Activated CD4-positive, alpha-beta T cell treated with anti-CD3 and anti-CD28 coated beads for 36 hours (primary cell): ENCODE measurements at regions not wholly inside any gene's neighbourhood (a gene's known extent, or its start where the extent isn't known, plus 50 kb on each side); places are given as distances from the start of the nearest gene placed in this dataset.
"Not testable (repeated sequence)": the region's sequence is repeated elsewhere in the genome, so short reads cannot be mapped to it uniquely, and the experiment has no call there.

Source experiments
- ATAC-seq: fragments of 200-7000 bp; cut with Tn5 transposase; one replicate; pipeline ENCODE4 v1.10.0; 2021; ENCODE audit warnings: mild to moderate bottlenecking, moderate library complexity
- CTCF ChIA-PET: fragments of 350-600 bp; sonication (Branson Sonifier 250); formaldehyde crosslinking; loops from one replicate; lab custom pipeline; 2021; ENCODE audit warnings: antibody characterized with exemption; lab: Charles Lee
- POLR2A ChIA-PET: fragments of 350-600 bp; sonication (Branson Sonifier 250); formaldehyde crosslinking; loops from one replicate; lab custom pipeline; 2021; ENCODE audit warnings: antibody characterized with exemption, inconsistent platforms; lab: Charles Lee
- DNase-seq: peaks from one replicate; pipeline ENCODE4 v3.0.0-alpha.2; 2020
- H3K27ac Mint-ChIP-seq: one replicate; pipeline ENCODE4 v1.8.0; 2021; ENCODE audit warnings: mixed read lengths
- H3K27me3 Mint-ChIP-seq: one replicate; pipeline ENCODE4 v1.8.0; 2021; ENCODE audit warnings: mixed read lengths
- H3K36me3 Mint-ChIP-seq: one replicate; pipeline ENCODE4 v1.8.0; 2021; ENCODE audit warnings: low read depth, mixed read lengths
- H3K4me1 Mint-ChIP-seq: one replicate; pipeline ENCODE4 v1.8.0; 2021; ENCODE audit warnings: mixed read lengths
- H3K4me3 Mint-ChIP-seq: one replicate; pipeline ENCODE4 v1.8.0; 2021; ENCODE audit warnings: mild to moderate bottlenecking, moderate library complexity, mixed read lengths
- H3K9me3 Mint-ChIP-seq: one replicate; pipeline ENCODE4 v1.8.0; 2021; ENCODE audit warnings: low read depth, mixed read lengths
- intact Hi-C, 2 experiments: fragments of 100-400 bp; cut with DNase I in 1 of 2; cut with micrococcal nuclease in 1 of 2; formaldehyde crosslinking; loops; one replicate each; pipeline versions ENCODE4 v1.14.2 to v1.15.1; 2022 to 2024; cut with DNase I, micrococcal nuclease

- intact Hi-C loops, ATAC-seq, CTCF ChIA-PET, H3K4me3 Mint-ChIP-seq, POLR2A ChIA-PET, H3K27me3 Mint-ChIP-seq, DNase-seq, H3K27ac Mint-ChIP-seq, H3K4me1 Mint-ChIP-seq: not testable (repeated sequence)
- H3K36me3 Mint-ChIP-seq = peaks cover 13% of the 10 kb centered on the region
- peaks cover 20% of the 10 kb centered on the region for H3K9me3 Mint-ChIP-seq
Measured at GRCh38 chr1:66424530-66424929, 109.4 kb upstream of the SGIP1 start.

- peak; percentile 60 for ATAC-seq
- intact Hi-C loops = no loop called here
- Mint-ChIP-seq H3K36me3 (peaks cover 18% of the 10 kb centered on the region), H3K4me1 (peaks cover 7% of the 10 kb centered on the region), H3K9me3 (peaks cover 31% of the 10 kb centered on the region), H3K27me3 (no peaks in the 10 kb centered on the region), H3K27ac (peak overlapping the region; percentile 23), H3K4me3 (no peak overlapping the region)
- POLR2A ChIA-PET = no interaction called here
- CTCF ChIA-PET = interaction anchor here (0.7 to 3.0 kb wide), 3 partner anchors 10 to 88 kb away, joined by 3 to 13 read pairs (median 3); no protein-coding TSS in a partner anchor
- no peak for DNase-seq
Measured at GRCh38 chr1:66426239-66426853, 107.6 kb upstream of the SGIP1 start.

DNA sequence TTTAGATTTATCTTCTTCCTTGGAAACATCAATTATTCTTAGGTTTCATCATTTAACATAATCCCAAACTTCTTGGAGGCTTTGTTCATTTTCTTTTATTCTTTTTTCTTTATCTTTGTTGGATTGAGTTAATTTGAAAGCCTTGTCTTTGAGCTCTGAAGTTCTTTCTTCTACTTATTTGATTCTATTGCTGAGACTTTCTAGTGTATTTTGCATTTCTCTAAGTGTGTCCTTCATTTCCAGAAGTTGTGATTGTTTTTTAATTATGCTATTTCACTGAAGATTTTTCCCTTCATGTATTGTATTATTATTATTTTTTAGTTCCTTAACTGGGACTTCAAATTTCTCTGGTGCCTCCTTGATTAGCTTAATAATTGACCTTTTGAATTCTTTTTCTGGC is 103.1 kb upstream of the SGIP1 start:
- POLR2A ChIA-PET, DNase-seq: not testable (repeated sequence)

GRCh38 chr1:66431999-66432398 is 102.0 kb upstream of the SGIP1 start:
- peaks cover 38% of the 10 kb centered on the region for H3K9me3 Mint-ChIP-seq
- intact Hi-C loops = no loop called here
- H3K27me3 Mint-ChIP-seq = no peaks in the 10 kb centered on the region
- H3K4me1 Mint-ChIP-seq = peaks cover 10% of the 10 kb centered on the region
- H3K27ac Mint-ChIP-seq = no peak overlapping the region
- DNase-seq (no peak), ATAC-seq (no peak)
- peaks cover 18% of the 10 kb centered on the region for H3K36me3 Mint-ChIP-seq
- H3K4me3 Mint-ChIP-seq = no peak overlapping the region
- ChIA-PET POLR2A (no interaction called here), CTCF (interaction anchor here (0.5 to 2.1 kb wide), 2 partner anchors 14 to 309 kb away, joined by 4 to 15 read pairs; no protein-coding TSS in a partner anchor)

More for the DNA sequence above, 103.1 kb upstream of the SGIP1 start:
- H3K27me3 Mint-ChIP-seq, intact Hi-C loops, H3K4me1 Mint-ChIP-seq, H3K27ac Mint-ChIP-seq, ATAC-seq, H3K4me3 Mint-ChIP-seq: not testable (repeated sequence)
- CTCF ChIA-PET = interaction anchor here (0.6 to 2.1 kb wide), 2 partner anchors 15 to 465 kb away, joined by 3 to 15 read pairs; no protein-coding TSS in a partner anchor
- Mint-ChIP-seq H3K9me3 (peaks cover 43% of the 10 kb centered on the region), H3K36me3 (peaks cover 18% of the 10 kb centered on the region)

GRCh38 chr1:66433611-66434010 is 100.3 kb upstream of the SGIP1 start:
- Mint-ChIP-seq H3K36me3 (peaks cover 13% of the 10 kb centered on the region), H3K4me3 (no peak overlapping the region), H3K9me3 (peaks cover 33% of the 10 kb centered on the region), H3K27me3 (no peaks in the 10 kb centered on the region), H3K27ac (no peak overlapping the region), H3K4me1 (peaks cover 22% of the 10 kb centered on the region)
- ATAC-seq = no peak
- CTCF ChIA-PET = interaction anchor here (1.2 to 5.9 kb wide), 3 partner anchors 12 to 189 kb away, joined by 4 to 42 read pairs (median 5); no protein-coding TSS in a partner anchor
- no peak for DNase-seq
- POLR2A ChIA-PET = no interaction called here
- intact Hi-C loops = no loop called here

GRCh38 chr1:66434096-66434495 is 99.9 kb upstream of the SGIP1 start:
- intact Hi-C loops = no loop called here
- POLR2A ChIA-PET = no interaction called here
- no peak overlapping the region for H3K27ac Mint-ChIP-seq

DNA sequence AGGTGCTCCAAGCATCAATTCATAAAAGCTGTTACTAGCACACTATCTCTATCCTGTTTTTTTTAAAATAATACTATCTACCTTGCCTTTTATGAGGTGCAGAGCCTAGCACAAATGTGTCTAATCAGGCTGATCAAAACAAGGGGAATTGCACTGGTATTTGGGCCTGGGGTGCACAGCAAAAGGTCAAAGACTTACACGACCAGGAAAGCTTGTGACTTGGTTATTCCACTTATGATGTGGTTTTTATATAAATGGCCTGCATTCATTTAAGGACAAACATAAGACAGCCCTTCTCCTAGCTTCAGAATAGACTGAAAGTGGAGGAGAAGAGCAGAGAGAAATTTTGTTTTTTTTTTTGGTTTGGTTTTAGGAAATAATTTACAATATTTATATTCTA is 98.4 kb upstream of the SGIP1 start:
- ChIA-PET POLR2A (interaction anchor here (0.9 to 1.8 kb wide), 2 partner anchors 60 to 85 kb away, joined by 7 to 8 read pairs; no protein-coding TSS in a partner anchor), CTCF (interaction anchor here (0.8 to 5.9 kb wide), 25 partner anchors 9 to 193 kb away, joined by 3 to 42 read pairs (median 10); no protein-coding TSS in a partner anchor)
- Mint-ChIP-seq H3K27me3 (no peaks in the 10 kb centered on the region), H3K36me3 (peaks cover 3% of the 10 kb centered on the region), H3K9me3 (peaks cover 19% of the 10 kb centered on the region), H3K27ac (no peak overlapping the region), H3K4me1 (peaks cover 39% of the 10 kb centered on the region), H3K4me3 (no peak overlapping the region)
- ATAC-seq (no peak), DNase-seq (no peak)
- intact Hi-C loops = loop anchor here in 1 of 2 experiments (5.0 kb wide), 1 partner anchor 83 kb away; no protein-coding TSS in a partner anchor

More at GRCh38 chr1:66434096-66434495, 99.9 kb upstream of the SGIP1 start:
- Mint-ChIP-seq H3K27me3 (no peaks in the 10 kb centered on the region), H3K4me3 (no peak overlapping the region), H3K4me1 (peaks cover 27% of the 10 kb centered on the region), H3K36me3 (peaks cover 8% of the 10 kb centered on the region), H3K9me3 (peaks cover 28% of the 10 kb centered on the region)
- ATAC-seq (no peak), DNase-seq (no peak)
- CTCF ChIA-PET = interaction anchor here (1.2 to 5.9 kb wide), 2 partner anchors 12 to 190 kb away, joined by 4 to 42 read pairs; no protein-coding TSS in a partner anchor

GRCh38 chr1:66436378-66437135 is 97.4 kb upstream of the SGIP1 start:
- DNase-seq (peak; percentile 77), ATAC-seq (peak; percentile 97)
- ChIA-PET CTCF (interaction anchor here (0.7 to 5.9 kb wide), 34 partner anchors 9 to 212 kb away, joined by 3 to 42 read pairs (median 8); no protein-coding TSS in a partner anchor), POLR2A (interaction anchor here (0.5 to 1.8 kb wide), 7 partner anchors 10 to 189 kb away, joined by 3 to 8 read pairs (median 4); no protein-coding TSS in a partner anchor)
- Mint-ChIP-seq H3K4me1 (peaks cover 39% of the 10 kb centered on the region), H3K36me3 (no peaks in the 10 kb centered on the region), H3K9me3 (peaks cover 10% of the 10 kb centered on the region), H3K4me3 (no peak overlapping the region), H3K27ac (peak overlapping the region; percentile 58), H3K27me3 (no peaks in the 10 kb centered on the region)
- intact Hi-C loops = loop anchor here (1.0 to 5.0 kb wide), 7 partner anchors 36 to 178 kb away; no protein-coding TSS in a partner anchor

- ATAC-seq (no peak), DNase-seq (no peak)
- no peaks in the 10 kb centered on the region for H3K27me3 Mint-ChIP-seq
- H3K9me3 Mint-ChIP-seq = peaks cover 7% of the 10 kb centered on the region
- no peaks in the 10 kb centered on the region for H3K36me3 Mint-ChIP-seq
- no peak overlapping the region for H3K27ac Mint-ChIP-seq
- intact Hi-C loops = loop anchor here in 1 of 2 experiments (2.0 to 5.0 kb wide), 2 partner anchors 36 to 85 kb away; no protein-coding TSS in a partner anchor
- no peak overlapping the region for H3K4me3 Mint-ChIP-seq
- ChIA-PET CTCF (interaction anchor here (0.7 to 5.9 kb wide), 27 partner anchors 9 to 195 kb away, joined by 3 to 42 read pairs (median 9); no protein-coding TSS in a partner anchor), POLR2A (interaction anchor here (0.8 to 1.8 kb wide), 5 partner anchors 9 to 190 kb away, joined by 3 to 8 read pairs (median 4); no protein-coding TSS in a partner anchor)
- peaks cover 39% of the 10 kb centered on the region for H3K4me1 Mint-ChIP-seq
Measured at GRCh38 chr1:66437136-66437401, 96.9 kb upstream of the SGIP1 start.

DNA sequence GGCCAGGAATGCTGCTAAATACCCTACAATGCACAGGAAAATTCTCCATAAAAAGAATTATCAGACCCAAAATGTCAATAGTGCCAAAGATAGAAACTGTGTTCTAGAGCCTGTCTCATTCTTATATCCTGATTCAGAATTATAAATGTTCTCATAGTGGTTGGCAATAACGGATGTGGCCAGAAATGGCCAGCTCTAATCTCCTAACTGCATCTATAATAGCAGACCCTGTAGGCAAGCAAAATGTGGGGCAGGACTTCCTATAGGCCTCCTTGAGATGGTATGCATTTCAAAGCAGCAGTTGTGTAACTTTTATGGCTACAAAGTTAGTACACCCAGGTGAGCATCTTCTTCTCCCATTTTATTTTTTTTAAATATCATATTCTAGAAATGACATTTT is 95.9 kb upstream of the SGIP1 start:
- H3K27me3 Mint-ChIP-seq = no peaks in the 10 kb centered on the region
- ChIA-PET CTCF (interaction anchor here (1.2 to 5.9 kb wide), 14 partner anchors 8 to 196 kb away, joined by 4 to 42 read pairs (median 17); no protein-coding TSS in a partner anchor), POLR2A (no interaction called here)
- intact Hi-C loops = loop anchor here in 1 of 2 experiments (5.0 kb wide), 1 partner anchor 86 kb away; no protein-coding TSS in a partner anchor
- H3K27ac Mint-ChIP-seq = peak overlapping the region; percentile 69
- no peak overlapping the region for H3K4me3 Mint-ChIP-seq
- H3K36me3 Mint-ChIP-seq = no peaks in the 10 kb centered on the region
- no peak for ATAC-seq
- peaks cover 40% of the 10 kb centered on the region for H3K4me1 Mint-ChIP-seq
- H3K9me3 Mint-ChIP-seq = no peaks in the 10 kb centered on the region
- DNase-seq = no peak

- no peaks in the 10 kb centered on the region for H3K36me3 Mint-ChIP-seq
- peaks cover 44% of the 10 kb centered on the region for H3K4me1 Mint-ChIP-seq
- CTCF ChIA-PET = interaction anchor here (1.2 to 5.9 kb wide), 7 partner anchors 7 to 185 kb away, joined by 4 to 42 read pairs (median 23); no protein-coding TSS in a partner anchor
- DNase-seq (peak; percentile 33), ATAC-seq (no peak)
- POLR2A ChIA-PET = no interaction called here
- intact Hi-C loops = loop anchor here in 1 of 2 experiments (5.0 kb wide), 1 partner anchor 86 kb away; no protein-coding TSS in a partner anchor
- H3K27ac Mint-ChIP-seq = peak overlapping the region; percentile 77
- no peaks in the 10 kb centered on the region for H3K9me3 Mint-ChIP-seq
- H3K27me3 Mint-ChIP-seq = no peaks in the 10 kb centered on the region
- H3K4me3 Mint-ChIP-seq = no peak overlapping the region
Measured at GRCh38 chr1:66438501-66438900, 95.5 kb upstream of the SGIP1 start.
